ENCODE measurements at regions not wholly inside any gene's neighbourhood (a gene's known extent, or its start where the extent isn't known, plus 50 kb on each side); places are given as distances from the start of the nearest gene placed in this dataset.

GRCh38 chr11:116357784-116358544 is 414.8 kb downstream of the BUD13 start:
- no peak for DNase-seq (ENCODE audit: low read depth, low spot score)
- CTCF ChIA-PET = no interaction called here
- Histone ChIP-seq H3K9me3 (ENCODE audit: control insufficient read depth, insufficient read depth, low read length) (no peaks in the 10 kb centered on the region; the same call in 1 of the 2 replicates), H3K27ac (ENCODE audit: low read depth, low read length) (no peak overlapping the region), H3K4me3 (ENCODE audit: low read depth, low read length) (no peak overlapping the region), H3K27me3 (ENCODE audit: control insufficient read depth, insufficient read depth, low read length) (peaks cover 3% of the 10 kb centered on the region)
- POLR2A ChIA-PET = no interaction called here
- peak; percentile 29 for TF ChIP-seq CTCF (IDR thresholded peaks at IDR 0.05; ENCODE audit: low read depth, low read length)

DNA sequence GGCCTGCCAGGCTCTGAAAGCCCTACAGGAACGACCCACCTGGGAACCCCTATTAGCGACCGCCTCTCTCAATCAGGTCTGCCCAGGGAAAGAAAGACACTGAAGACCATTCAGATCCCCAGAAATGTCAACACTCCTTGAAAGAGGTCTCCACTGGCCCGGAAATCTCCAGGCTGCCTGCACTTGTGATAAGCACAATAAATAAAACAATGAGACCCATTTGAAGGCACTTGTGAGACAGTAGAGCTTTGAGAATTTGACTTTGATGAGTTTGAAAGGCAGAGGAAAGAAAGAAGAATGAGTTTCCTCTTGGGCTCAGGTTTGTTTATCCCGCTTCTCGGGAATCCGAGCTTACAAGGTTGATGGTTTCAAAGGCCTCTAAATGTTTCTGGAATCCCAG is 416.3 kb downstream of the BUD13 start:
- ChIA-PET CTCF (no interaction called here), POLR2A (no interaction called here)
- peaks cover 3% of the 10 kb centered on the region for H3K27me3 ChIP-seq (ENCODE audit: control insufficient read depth, insufficient read depth, low read length)
- no peaks in the 10 kb centered on the region; the same call in 1 of the 2 replicates for H3K9me3 ChIP-seq (ENCODE audit: control insufficient read depth, insufficient read depth, low read length)
- H3K27ac ChIP-seq (ENCODE audit: low read depth, low read length) = no peak overlapping the region
- DNase-seq (ENCODE audit: low read depth, low spot score) = no peak
- no peak for TF ChIP-seq CTCF (IDR thresholded peaks at IDR 0.05; ENCODE audit: low read depth, low read length)
- H3K4me3 ChIP-seq (ENCODE audit: low read depth, low read length) = no peak overlapping the region

DNA sequence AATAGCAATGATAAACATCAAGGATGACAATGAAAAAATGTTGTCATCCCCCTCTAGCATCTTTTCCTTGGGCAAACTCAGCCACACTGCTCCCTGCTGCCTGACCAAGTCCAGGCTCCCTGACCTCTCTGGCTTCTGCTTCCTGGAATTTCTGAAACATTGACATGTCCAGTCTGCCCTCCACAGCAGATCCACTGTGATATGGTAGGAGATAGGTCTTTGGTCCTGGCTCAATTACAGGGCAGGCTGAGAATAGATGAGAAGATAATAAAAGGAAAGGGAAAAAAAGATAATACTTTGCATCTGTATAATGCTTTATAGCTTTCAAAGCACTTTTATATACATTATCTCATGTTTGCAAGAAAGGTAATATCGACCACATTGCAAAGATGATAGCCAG is 417.7 kb downstream of the BUD13 start:
- no peaks in the 10 kb centered on the region for H3K27me3 ChIP-seq (ENCODE audit: control insufficient read depth, insufficient read depth, low read length)
- no peak overlapping the region for H3K4me3 ChIP-seq (ENCODE audit: low read depth, low read length)
- ChIA-PET POLR2A (no interaction called here), CTCF (no interaction called here)
- no peak overlapping the region for H3K27ac ChIP-seq (ENCODE audit: low read depth, low read length)
- no peaks in the 10 kb centered on the region; the same call in 1 of the 2 replicates for H3K9me3 ChIP-seq (ENCODE audit: control insufficient read depth, insufficient read depth, low read length)
- DNase-seq (ENCODE audit: low read depth, low spot score) = no peak
- TF ChIP-seq CTCF (IDR thresholded peaks at IDR 0.05; ENCODE audit: low read depth, low read length) = no peak

- no peak overlapping the region for H3K27ac ChIP-seq (ENCODE audit: low read depth, low read length)
- no peak for TF ChIP-seq CTCF (IDR thresholded peaks at IDR 0.05; ENCODE audit: low read depth, low read length)
- ChIA-PET POLR2A (no interaction called here), CTCF (no interaction called here)
- no peak overlapping the region for H3K4me3 ChIP-seq (ENCODE audit: low read depth, low read length)
- no peaks in the 10 kb centered on the region for H3K27me3 ChIP-seq (ENCODE audit: control insufficient read depth, insufficient read depth, low read length)
- no peaks in the 10 kb centered on the region; the same call in 1 of the 2 replicates for H3K9me3 ChIP-seq (ENCODE audit: control insufficient read depth, insufficient read depth, low read length)
- no peak for DNase-seq (ENCODE audit: low read depth, low spot score)
Measured at GRCh38 chr11:116353589-116353988, 419.2 kb downstream of the BUD13 start.

- ChIA-PET CTCF (no interaction called here), POLR2A (no interaction called here)
- H3K27ac ChIP-seq (ENCODE audit: low read depth, low read length) = no peak overlapping the region
- no peaks in the 10 kb centered on the region; the same call in 1 of the 2 replicates for H3K9me3 ChIP-seq (ENCODE audit: control insufficient read depth, insufficient read depth, low read length)
- H3K27me3 ChIP-seq (ENCODE audit: control insufficient read depth, insufficient read depth, low read length) = no peaks in the 10 kb centered on the region
- H3K4me3 ChIP-seq (ENCODE audit: low read depth, low read length) = no peak overlapping the region
- TF ChIP-seq CTCF (IDR thresholded peaks at IDR 0.05; ENCODE audit: low read depth, low read length) = no peak
- DNase-seq (ENCODE audit: low read depth, low spot score) = no peak
Measured at GRCh38 chr11:116352881-116353280, 419.9 kb downstream of the BUD13 start.
